ENCODE measurements at regions not wholly inside any gene's neighbourhood (a gene's known extent, or its start where the extent isn't known, plus 50 kb on each side); places are given as distances from the start of the nearest gene placed in this dataset.

- intact Hi-C loops (cut with DNase I) = no loop called here
- Histone ChIP-seq H3K4me1 (no peaks in the 10 kb centered on the region), H3K4me3 (no peak overlapping the region), H3K36me3 (no peaks in the 10 kb centered on the region), H3K9me3 (no peaks in the 10 kb centered on the region), H3K27me3 (no peaks in the 10 kb centered on the region), H3K27ac (no peak overlapping the region)
- no peak for DNase-seq
- WGBS, 2 donors = 91 to 93% methylated on average over 7 of the region's 7 CpGs
- TF ChIP-seq CTCF (IDR thresholded peaks at IDR 0.05) (no peak), POLR2AphosphoS5 (IDR thresholded peaks at IDR 0.05) (no peak), POLR2A (IDR thresholded peaks at IDR 0.05) (no peak), EP300 (IDR thresholded peaks at IDR 0.05) (no peak)
Observed at GRCh38 chr16:65722429-65722828, 600.6 kb upstream of the CDH11 start.

- Histone ChIP-seq H3K27ac (no peak overlapping the region), H3K4me1 (no peaks in the 10 kb centered on the region), H3K4me3 (no peak overlapping the region), H3K36me3 (no peaks in the 10 kb centered on the region), H3K9me3 (no peaks in the 10 kb centered on the region), H3K27me3 (peaks cover 0 to 5% (median 0%) of the 10 kb centered on the region in 3 donors)
- intact Hi-C loops (cut with DNase I) = no loop called here
- TF ChIP-seq EP300 (IDR thresholded peaks at IDR 0.05) (no peak), CTCF (IDR thresholded peaks at IDR 0.05) (no peak), POLR2AphosphoS5 (IDR thresholded peaks at IDR 0.05) (no peak), POLR2A (IDR thresholded peaks at IDR 0.05) (no peak)
- DNase-seq = no peak
- 55 to 66% methylated on average over 3 of the region's 3 CpGs for WGBS, 2 donors
Observed at GRCh38 chr16:65717846-65718245, 596.0 kb upstream of the CDH11 start.

GRCh38 chr16:65716737-65717700, 595.2 kb upstream of the CDH11 start:
- Histone ChIP-seq H3K9me3 (no peaks in the 10 kb centered on the region), H3K4me1 (no peaks in the 10 kb centered on the region), H3K36me3 (no peaks in the 10 kb centered on the region), H3K27ac (no peak overlapping the region), H3K4me3 (no peak overlapping the region), H3K27me3 (peaks cover 0 to 5% (median 0%) of the 10 kb centered on the region in 3 donors)
- intact Hi-C loops (cut with DNase I) = no loop called here
- TF ChIP-seq POLR2AphosphoS5 (IDR thresholded peaks at IDR 0.05) = no peak
- TF ChIP-seq EP300 (IDR thresholded peaks at IDR 0.05) = no peak
- TF ChIP-seq POLR2A (IDR thresholded peaks at IDR 0.05) = no peak
- no peak for TF ChIP-seq CTCF (IDR thresholded peaks at IDR 0.05)
- whole genome bisulfite sequencing, 2 donors = 42 to 75% methylated on average over 8 of the region's 8 CpGs
- no peak for DNase-seq

GRCh38 chr16:65713181-65713808, 591.4 kb upstream of the CDH11 start:
- Histone ChIP-seq H3K36me3 (no peaks in the 10 kb centered on the region), H3K4me3 (no peak overlapping the region), H3K27me3 (peaks cover 0 to 5% (median 0%) of the 10 kb centered on the region in 3 donors), H3K4me1 (no peaks in the 10 kb centered on the region), H3K27ac (no peak overlapping the region), H3K9me3 (no peaks in the 10 kb centered on the region)
- 61 to 62% methylated on average over 7 of the region's 7 CpGs for WGBS, 2 donors
- TF ChIP-seq POLR2AphosphoS5 (IDR thresholded peaks at IDR 0.05) = no peak
- no peak for TF ChIP-seq POLR2A (IDR thresholded peaks at IDR 0.05)
- no peak for TF ChIP-seq CTCF (IDR thresholded peaks at IDR 0.05)
- no peak for TF ChIP-seq EP300 (IDR thresholded peaks at IDR 0.05)
- intact Hi-C loops (cut with DNase I) = no loop called here
- DNase-seq = no peak
